ENCODE measurements at regions not wholly inside any gene's neighbourhood (a gene's known extent, or its start where the extent isn't known, plus 50 kb on each side); places are given as distances from the start of the nearest gene placed in this dataset.
"Not testable (repeated sequence)": the region's sequence is repeated elsewhere in the genome, so short reads cannot be mapped to it uniquely, and the experiment has no call there.

GRCh38 chrX:128961290-128961689, 562.0 kb downstream of the SMARCA1 start:
- DNase-seq (ENCODE audit: low spot score) = no peak

- not testable (repeated sequence) for DNase-seq (ENCODE audit: low spot score)
Observed at GRCh38 chrX:128954697-128955096, 568.6 kb downstream of the SMARCA1 start.

GRCh38 chrX:128931071-128931470, 592.2 kb downstream of the SMARCA1 start:
- no peak for DNase-seq (ENCODE audit: low spot score)

GRCh38 chrX:128929271-128930057, 593.8 kb downstream of the SMARCA1 start:
- no peak for DNase-seq (ENCODE audit: low spot score)

- no peak for DNase-seq (ENCODE audit: low spot score)
Observed at GRCh38 chrX:128928636-128929035, 594.7 kb downstream of the SMARCA1 start.

- no peak for DNase-seq (ENCODE audit: low spot score)
Observed at GRCh38 chrX:128927363-128927762, 595.9 kb downstream of the SMARCA1 start.

GRCh38 chrX:128906753-128907152, 616.5 kb downstream of the SMARCA1 start:
- no peak for DNase-seq (ENCODE audit: low spot score)

- DNase-seq (ENCODE audit: low spot score) = no peak
Observed at GRCh38 chrX:128901018-128901417, 622.3 kb downstream of the SMARCA1 start.

GRCh38 chrX:128897621-128898020, 625.7 kb downstream of the SMARCA1 start:
- DNase-seq (ENCODE audit: low spot score) = no peak

GRCh38 chrX:128891554-128891953, 631.7 kb downstream of the SMARCA1 start:
- DNase-seq (ENCODE audit: low spot score) = no peak

GRCh38 chrX:128884430-128884829, 638.9 kb downstream of the SMARCA1 start:
- no peak for DNase-seq (ENCODE audit: low spot score)

GRCh38 chrX:128883650-128884049, 639.6 kb downstream of the SMARCA1 start:
- DNase-seq (ENCODE audit: low spot score) = no peak

- DNase-seq (ENCODE audit: low spot score) = no peak
Observed at GRCh38 chrX:128870361-128870760, 652.9 kb downstream of the SMARCA1 start.

GRCh38 chrX:128862557-128862956, 660.7 kb downstream of the SMARCA1 start:
- DNase-seq (ENCODE audit: low spot score) = no peak

- no peak for DNase-seq (ENCODE audit: low spot score)
Observed at GRCh38 chrX:128848374-128848773, 674.9 kb downstream of the SMARCA1 start.

GRCh38 chrX:128846385-128846784, 676.9 kb downstream of the SMARCA1 start:
- DNase-seq (ENCODE audit: low spot score) = no peak

GRCh38 chrX:128818690-128819089, 704.6 kb downstream of the SMARCA1 start:
- DNase-seq (ENCODE audit: low spot score) = no peak

- no peak for DNase-seq (ENCODE audit: low spot score)
Observed at GRCh38 chrX:128816919-128817318, 706.4 kb downstream of the SMARCA1 start.

- no peak for DNase-seq (ENCODE audit: low spot score)
Observed at GRCh38 chrX:128807367-128807766, 715.9 kb downstream of the SMARCA1 start.

GRCh38 chrX:128805236-128805635, 718.1 kb downstream of the SMARCA1 start:
- DNase-seq (ENCODE audit: low spot score) = no peak

GRCh38 chrX:128804828-128805227, 718.5 kb downstream of the SMARCA1 start:
- no peak for DNase-seq (ENCODE audit: low spot score)

GRCh38 chrX:128800138-128800537, 723.2 kb downstream of the SMARCA1 start:
- DNase-seq (ENCODE audit: low spot score) = no peak

GRCh38 chrX:128783139-128783538, 730.9 kb upstream of the ACTRT1 start:
- DNase-seq (ENCODE audit: low spot score) = not testable (repeated sequence)

- DNase-seq (ENCODE audit: low spot score) = peak; percentile 2
Observed at GRCh38 chrX:128781506-128781905, 729.3 kb upstream of the ACTRT1 start.
